Fibroblast of lung (primary cell): ENCODE measurements at regions not wholly inside any gene's neighbourhood (a gene's known extent, or its start where the extent isn't known, plus 50 kb on each side); places are given as distances from the start of the nearest gene placed in this dataset.

Experiments
- CTCF ChIP-seq, 2 donors: IDR thresholded peaks in 1 of 2; conservative IDR thresholded peaks in 1 of 2; 1 replicate in 1 of 2; 2 replicates in 1 of 2; pipeline ENCODE4 v1.5.1; 2011 to 2012; ENCODE audit warnings: low read length in 2 of 2, control low read depth in 1 of 2, inconsistent platforms in 1 of 2, low read depth in 1 of 2, mild to moderate bottlenecking in 1 of 2
- EZH2 ChIP-seq: IDR thresholded peaks from 2 replicates; pipeline ENCODE4 v1.5.1; 2012; ENCODE audit warnings: low read length, control low read depth, mild to moderate bottlenecking; ENCODE audit errors: missing control alignments

DNA sequence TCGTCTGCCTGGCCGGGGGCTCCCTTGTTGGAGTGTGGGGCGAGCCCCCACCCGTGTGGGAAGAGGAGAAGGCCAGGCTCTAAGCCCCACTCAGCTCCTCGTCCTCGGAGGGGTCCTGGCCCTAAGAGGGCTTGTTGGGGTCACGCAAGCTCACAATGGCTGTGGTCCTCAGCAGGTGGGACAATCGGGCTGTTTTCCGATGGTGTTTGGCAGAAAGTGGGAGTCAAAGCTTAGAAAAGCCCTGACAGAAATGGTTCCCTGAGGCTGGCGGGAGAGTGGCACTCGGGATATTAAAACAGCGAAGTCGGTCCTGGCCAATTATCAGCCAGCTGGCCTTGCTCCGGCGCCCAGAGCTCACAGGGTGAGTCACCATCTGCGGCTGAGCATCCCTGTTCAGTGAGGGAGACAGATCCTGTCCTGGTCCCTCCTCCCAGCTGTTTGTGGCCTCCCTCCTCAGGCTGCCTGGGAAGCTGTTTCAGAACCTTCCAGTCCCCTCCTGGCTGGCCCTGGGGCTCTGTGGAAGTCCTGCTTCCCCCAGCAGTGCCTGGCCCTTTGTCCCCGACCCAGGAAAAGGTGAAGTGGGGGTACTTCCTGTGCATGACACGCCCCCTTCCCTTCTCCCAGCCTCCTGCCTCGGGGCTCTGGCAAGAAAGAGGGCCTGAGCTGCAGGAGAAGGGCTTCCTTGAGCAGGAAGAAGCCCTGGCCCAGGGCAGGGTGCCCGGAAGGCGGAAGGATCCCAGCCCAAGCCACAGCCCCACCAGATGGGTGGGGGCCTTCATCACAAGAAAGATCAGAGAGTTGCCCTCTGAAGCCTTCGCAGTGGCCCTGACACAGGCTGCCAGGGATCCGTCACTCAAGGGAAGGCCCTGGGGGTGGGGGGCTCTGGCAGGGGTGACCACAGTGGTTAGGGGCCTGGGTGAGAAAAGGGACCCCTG, 53.6 kb upstream of the BHLHE23 start:
- TF ChIP-seq CTCF (conservative IDR thresholded peaks at IDR 0.05 in 1 of 2, IDR thresholded peaks at IDR 0.05 in 1 of 2; ENCODE audit: low read depth in 1 of 2, low read length in 2 of 2) = no peak
- no peak for TF ChIP-seq EZH2
